ENCODE measurements at regions not wholly inside any gene's neighbourhood (a gene's known extent, or its start where the extent isn't known, plus 50 kb on each side); places are given as distances from the start of the nearest gene placed in this dataset.

DNA sequence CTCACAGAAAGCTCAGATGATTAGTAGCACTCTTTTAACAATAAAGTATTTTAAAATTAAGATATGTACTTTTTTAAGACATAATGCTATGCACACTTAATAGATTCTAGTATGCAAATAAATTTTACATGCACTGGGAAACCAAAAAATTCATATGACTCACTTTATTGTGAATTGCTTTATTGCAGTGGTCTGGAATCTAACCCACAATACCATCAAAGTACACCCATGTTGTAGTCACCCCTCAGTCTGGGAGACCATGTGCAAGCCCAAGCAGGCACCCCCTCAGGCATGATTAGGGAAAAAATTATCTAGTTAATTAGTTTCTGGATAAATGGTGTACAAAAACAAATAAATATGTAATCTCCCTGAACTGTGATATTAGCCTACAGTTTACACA is 649.0 kb upstream of the HS6ST1 start:
- no peak for DNase-seq

DNA sequence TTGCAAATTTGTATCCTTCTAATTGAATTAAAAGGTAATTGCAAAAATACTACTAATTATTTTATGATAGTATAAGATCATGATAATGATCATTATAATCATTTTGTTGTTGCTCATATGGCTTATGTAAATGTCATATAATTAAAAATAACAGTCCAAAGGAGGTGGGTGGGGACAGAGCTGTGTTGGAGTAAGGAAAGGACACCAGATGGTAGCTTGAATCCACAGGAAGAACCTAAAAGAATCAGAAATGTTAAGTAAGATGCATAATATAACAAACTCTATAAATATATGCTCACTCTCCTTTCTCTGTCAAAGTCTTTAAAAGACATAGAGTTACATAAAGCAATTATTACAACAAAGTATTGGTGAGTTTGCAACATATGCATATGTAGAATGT is 650.7 kb upstream of the HS6ST1 start:
- no peak for DNase-seq

DNA sequence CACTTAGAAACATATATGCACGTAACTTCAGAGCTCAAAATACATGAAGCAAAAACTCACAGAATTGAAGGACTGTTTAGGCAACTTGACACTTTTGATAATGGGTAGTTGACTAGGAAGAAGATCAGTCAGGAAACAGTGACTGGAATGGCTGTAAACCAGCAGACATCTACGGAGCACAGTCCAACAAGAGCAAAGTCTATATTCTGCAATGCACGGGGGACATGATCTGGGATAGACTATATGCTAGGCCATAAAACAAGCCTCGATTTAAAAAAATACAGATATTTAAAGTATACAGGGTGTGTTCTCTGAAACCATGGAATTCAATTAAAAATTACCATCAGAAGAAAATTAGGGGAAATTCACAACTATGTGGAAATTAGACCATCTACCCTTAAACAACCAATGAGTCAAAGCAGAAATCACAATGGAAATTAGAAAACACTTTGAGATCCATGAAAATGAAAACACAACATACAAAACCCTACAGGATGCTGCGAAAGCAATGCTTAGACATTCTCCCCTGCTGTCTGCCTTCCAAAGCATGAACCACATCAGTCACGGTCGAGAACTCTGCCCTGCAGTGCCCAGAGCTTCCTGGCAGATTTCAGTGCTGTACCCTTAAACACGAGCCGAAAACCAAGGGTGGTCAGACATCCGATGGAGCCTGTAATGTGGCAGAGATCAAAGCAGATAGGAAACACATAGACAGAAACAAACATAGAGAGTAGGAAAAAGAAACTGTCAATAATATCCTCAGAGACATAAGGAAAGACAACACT is 651.9 kb upstream of the HS6ST1 start:
- DNase-seq = no peak

DNA sequence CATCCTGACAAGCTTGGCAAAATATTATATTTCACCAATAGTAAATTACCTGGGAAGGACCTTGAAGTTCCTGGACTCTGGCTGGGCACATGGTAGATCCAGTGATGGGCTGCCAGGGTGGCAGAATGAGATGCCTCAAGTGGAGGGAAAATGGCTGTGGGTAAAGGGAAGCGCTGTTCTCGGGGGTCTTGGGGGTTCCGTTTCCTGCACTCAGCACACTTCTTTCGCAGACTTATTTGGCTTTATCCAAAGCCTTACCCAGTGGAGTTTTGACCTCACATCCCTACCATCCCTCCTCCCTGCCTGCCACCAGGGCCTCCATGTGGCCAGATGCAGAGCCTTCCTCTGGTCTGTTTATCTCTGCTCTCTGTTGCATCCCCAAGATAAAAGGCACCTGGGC is 654.9 kb upstream of the HS6ST1 start:
- no peak for DNase-seq

DNA sequence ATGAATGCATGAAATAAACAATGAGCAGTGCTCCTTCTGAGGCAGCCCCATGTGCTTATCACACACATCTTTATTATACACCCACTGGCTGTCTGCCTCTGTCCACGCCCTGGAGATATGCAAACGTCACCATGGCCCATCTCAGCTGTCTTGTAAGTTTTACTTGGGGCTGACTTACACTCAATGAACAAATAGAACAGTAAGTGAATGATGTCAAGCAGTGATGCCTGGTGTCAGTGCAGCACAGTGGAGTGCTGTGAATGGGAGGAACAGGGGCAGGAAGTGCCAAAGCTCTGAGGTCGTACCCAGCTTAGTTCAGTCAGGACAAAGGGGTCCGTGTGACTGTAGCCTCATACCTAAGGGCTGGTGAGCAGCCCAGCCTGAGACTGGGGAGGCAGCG is 659.5 kb upstream of the HS6ST1 start:
- no peak for DNase-seq

DNA sequence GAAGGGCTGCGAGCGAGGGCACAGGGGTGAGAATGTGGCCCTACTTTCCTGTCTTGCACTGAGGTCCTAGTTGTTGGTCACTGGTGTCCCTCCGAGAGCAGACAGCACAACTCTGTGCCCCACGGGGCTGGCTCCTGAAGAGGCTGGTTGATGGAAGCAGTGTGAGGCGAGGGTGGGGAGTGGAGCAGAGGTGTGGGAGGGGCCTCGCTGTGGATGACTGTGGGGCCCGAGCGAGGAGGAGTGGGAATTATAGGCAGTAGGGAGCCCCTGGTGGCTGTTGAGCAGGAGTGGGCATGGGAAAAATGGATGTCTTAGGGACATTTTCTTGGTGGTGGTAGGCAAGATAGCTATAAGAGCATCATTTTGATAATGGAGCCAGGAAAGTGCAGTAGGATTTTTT is 660.5 kb upstream of the HS6ST1 start:
- no peak for DNase-seq

DNA sequence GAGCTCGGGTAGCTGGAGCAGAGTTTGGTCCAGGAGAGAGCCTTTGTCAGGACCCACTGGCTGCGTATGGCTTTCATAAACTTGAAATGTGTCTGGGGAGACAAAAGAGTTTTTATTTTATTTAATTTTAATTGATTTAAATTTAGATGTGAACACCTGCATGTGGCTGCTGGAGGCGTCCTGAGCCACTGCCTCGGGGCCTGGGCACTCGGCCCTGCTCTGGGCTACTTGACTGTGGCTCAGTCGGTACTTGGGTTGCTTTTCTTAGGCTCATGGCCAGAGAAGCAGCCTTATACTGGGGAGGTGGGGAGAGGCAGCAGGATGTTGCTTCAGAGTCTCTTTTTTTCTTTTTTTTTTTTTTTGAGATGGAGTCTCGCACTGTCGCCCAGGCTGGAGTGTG is 661.8 kb upstream of the HS6ST1 start:
- no peak for DNase-seq

DNA sequence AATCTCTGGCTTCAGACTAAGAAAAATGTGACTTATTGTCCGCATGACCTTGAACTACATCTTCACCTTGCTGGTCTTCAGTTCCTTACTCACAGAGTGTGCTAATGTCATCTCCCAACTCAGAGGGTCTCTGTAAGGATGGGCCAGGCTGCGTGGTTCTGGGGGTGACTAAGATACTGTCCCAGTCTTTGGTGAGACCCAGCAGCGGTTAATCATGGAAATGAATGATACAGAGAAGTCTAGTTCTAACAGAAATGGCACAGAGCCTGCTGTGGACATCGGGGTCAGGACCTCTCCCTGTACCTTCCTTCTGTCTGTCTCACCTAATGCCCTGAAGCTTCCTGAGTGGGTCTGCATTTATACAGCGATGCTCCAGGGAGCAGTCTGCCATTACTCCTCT is 662.7 kb upstream of the HS6ST1 start:
- DNase-seq = no peak

DNA sequence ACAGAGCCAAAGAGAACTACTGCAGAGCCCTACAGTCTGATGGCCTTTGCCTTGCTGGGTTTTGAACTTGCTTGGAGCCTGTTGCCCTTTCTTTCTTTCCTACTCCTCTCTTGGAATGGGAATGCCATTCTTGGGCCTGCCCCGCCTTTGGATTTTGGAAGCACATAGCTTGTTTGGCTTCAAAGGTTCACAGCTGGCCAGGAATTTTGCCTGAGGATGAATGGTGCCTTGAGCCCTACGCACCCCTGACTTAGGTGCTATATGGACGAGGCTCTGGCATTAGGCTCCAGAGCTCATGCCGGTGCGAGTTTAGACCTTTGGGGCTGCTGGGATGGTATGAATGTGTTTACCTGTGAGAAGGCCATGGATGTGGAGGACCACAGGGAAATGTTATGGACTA is 663.3 kb upstream of the HS6ST1 start:
- DNase-seq = no peak

DNA sequence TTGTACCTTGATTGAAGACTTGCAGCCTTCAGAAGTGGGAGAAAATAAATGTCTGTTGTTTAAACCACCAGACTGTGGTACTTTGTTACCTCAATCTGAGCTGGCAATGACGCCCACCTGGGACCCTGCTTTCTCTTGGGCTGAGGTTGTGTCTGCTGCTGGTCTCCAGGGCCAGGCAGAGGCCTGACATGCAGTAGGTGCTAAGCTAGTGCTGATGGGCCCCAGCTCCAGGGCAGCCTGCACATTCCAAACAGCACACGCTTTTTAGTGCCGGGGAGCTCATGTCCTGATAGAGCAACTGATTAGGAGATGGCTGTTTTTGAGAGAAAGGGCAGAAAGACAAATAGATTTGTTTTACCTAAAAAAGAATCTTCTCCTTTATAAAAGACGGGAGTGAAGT is 664.0 kb upstream of the HS6ST1 start:
- DNase-seq = no peak

DNA sequence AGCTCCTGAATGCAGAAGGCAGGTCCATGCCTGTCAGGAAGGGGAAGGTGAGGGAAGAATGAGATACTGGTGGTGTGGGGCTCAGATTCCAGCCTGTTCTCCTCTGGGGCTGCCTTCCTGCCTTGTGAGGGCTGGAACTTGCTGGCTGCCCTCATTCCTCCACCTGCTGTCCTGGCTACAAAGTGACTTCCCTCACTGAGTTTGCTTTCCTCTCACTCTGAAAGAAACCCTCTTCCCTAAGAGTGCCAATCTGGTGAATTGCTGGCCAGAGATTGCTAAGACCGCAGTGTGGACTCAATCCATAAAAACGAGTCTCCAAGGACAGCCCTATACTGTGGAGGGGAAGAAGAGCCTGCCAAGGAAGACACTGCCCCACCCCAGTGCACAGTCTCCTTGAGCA is 664.4 kb upstream of the HS6ST1 start:
- no peak for DNase-seq

DNA sequence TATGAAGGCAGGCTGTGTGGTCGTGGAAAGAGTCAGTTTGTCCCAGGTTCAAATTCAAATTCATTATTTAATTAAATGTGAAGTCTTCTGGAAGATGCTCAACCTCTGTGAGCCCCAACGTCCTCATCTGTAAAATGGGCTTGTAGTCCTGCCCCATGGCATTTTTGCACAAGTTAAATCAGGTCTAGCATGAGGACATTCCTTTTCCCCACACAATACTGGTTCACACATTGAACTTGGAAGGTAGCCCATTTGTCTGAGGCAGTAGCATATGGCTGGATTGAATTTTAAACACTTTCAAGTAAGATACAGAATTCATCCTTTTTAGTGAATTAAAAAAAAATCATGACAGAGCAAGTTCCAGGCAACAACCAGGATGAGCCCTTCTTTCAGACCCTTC is 665.4 kb upstream of the HS6ST1 start:
- DNase-seq = no peak

DNA sequence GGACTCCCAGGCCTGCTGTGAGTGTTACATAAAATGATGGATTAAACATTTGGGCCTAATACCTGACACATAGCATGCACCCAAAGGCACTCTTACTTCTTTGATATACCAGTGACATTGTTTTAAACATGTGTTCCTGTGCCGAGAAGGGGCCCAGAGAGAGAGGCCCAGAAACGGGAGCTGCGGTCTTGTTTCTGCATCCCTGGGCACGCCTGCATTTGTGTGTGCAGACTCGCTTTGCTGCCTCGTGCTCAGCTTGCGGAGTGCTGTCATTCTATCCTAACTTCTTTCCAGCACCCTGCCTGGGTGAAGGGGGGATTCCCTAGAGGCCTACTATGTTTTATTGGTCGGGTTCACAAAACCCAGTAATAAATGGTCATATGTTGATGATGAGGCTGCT is 666.2 kb upstream of the HS6ST1 start:
- no peak for DNase-seq

DNA sequence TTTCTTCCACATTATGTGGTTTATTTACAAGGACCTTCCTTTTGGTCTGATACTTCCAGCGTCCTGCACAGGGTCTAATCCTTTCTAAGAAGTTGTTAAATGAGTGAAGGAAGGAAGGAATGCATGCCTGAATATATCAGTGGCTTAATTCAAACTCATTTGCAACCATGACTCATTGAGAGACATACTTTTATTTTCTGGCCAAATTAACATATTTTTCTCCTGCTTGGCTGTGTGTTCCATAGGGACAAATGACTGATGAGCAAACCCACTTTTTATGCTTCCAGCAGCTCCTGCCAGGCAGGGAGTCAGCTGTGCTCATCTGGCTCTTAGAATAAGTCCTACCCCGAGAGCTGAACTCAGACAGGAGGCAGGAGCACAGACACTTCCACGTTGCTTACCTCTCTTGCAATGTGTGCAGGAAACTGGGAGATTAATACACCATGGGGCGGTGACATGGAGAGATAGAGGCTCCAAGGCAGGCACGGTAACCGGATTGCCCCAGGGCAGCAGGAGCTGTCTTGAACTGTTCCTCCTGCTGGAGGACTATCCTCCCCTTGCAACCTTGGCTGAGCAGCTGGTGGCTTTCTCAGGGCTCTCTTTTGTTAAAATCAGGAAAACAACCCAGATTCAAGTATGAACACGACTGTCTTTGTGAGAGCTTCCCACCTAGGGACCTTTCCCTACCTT is 667.5 kb upstream of the HS6ST1 start:
- DNase-seq = no peak

DNA sequence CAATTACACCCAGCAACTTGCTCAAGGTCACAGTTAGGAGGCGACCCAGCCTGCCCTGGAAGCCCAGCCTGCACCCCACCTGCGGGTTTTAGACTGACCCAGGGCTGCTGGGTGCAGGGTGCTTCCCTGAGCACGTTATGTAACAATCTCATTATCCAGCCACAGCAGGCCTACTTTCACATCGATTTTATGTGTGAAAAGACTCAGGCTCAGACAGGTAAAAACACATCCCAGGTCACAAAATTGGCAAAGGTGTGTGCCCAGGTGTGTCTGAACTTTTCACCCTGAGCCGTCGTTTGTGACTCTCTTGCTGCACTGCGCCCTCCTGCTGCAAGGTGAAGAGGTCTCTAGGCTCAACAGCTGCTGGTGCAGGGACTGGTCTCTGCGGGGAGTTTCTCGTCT is 668.2 kb upstream of the HS6ST1 start:
- DNase-seq = no peak

DNA sequence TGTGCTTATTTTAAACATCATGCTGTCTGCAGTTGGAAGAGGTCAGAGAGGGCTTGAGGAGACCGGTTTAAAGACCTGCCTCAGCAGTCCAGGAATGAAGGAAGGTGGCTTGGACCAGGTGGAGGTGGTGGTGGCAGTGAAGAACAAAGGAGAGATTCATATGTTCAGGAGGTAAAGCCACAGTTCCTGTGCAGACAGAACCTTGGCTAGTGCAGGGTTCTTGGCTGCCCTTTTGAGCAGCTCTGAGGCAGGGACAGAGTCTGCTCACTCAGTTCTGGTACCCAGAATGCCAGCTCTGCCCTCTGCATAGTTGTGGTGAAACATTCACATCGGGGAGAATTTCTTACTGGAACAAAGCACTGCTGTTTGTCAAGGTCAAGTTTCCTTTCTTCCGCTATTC is 669.7 kb upstream of the HS6ST1 start:
- no peak for DNase-seq

DNA sequence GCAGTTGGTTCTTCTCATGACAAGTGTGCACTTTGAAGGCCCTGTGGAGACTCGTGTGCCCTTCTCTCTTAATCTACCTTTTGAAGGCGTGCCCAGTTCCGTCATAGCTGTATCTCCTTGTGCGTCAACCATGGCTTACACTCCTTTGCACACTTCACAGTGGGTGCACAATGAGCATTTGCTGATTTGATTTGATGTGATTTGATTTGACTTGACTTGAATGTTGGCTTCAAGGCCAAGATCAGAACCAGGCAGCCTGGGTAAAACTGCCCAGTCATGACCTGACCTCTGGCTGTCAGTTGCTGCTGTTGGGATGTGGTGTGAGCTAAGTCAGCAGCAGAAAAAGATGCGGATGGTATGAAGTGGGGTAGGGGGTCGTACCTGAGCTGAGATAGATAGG is 670.3 kb upstream of the HS6ST1 start:
- DNase-seq = no peak

DNA sequence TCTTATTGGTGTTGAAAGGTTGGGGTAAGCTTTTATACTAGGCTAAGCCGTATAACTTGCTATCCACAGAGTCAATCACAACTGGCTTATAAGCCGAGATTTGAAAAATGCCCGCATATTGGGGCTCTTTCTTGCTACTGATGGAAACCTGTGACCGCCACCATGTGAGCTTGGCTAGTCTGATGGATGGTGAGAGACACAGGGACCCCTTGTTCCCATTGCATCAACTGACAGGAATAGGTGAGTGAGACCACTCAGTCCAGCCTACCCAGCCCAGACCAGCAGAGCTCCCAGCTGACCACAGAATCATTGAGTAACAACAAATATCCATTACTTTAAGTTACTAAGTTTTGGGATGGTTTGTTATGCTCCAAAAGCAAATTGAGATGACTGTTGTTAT is 676.4 kb upstream of the HS6ST1 start:
- no peak for DNase-seq

DNA sequence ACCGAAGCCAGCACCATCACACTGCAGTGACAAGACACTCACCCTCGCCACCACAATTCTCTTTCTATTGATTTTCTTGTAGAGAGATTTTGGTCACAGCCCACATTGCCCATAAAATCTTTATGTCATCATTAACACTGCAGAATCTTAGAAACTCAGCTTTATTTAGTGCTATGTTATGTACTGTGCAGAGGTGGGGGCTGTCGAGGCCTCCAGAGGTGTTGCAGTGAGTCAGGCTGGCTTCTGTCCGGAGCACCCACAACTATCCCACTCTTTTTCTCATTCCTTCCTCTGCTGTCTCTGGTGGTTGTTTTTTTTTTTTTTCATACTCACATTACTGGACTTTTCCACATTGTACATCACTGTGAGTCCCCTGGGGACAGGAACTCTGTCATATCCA is 677.4 kb upstream of the HS6ST1 start:
- DNase-seq = no peak

DNA sequence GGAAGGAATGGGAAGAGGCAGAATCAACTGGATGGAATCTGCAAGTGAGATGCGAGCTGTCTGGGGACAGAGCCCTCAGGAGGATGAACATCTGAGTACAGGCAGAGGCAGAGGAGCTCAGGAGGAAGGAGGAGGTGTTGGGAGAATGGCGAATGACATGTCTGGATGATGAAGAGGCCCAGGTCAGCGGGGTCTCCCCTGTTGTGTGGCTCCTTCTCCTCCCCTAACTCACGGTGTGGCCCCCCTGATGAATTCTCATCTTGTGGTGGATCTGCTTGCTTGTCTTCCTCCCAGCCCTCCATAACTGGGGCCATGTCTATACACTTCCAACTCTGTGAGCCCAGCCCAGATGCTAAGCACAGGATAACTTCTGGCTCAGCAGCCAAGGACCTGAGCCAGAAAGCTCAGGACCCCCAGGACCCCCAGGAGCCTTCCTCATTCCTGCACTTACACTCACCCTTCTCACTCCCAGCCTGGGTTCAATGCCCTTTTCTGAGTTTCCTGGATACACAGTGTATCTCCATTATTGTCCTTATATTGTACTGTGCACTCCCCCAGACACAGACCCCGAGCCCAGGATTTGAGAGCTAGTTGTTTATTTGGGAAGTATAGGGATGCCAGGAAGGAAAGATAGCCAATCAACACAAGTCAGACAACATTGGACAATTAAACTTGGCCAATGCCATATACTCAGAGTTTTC is 678.6 kb upstream of the HS6ST1 start:
- no peak for DNase-seq

DNA sequence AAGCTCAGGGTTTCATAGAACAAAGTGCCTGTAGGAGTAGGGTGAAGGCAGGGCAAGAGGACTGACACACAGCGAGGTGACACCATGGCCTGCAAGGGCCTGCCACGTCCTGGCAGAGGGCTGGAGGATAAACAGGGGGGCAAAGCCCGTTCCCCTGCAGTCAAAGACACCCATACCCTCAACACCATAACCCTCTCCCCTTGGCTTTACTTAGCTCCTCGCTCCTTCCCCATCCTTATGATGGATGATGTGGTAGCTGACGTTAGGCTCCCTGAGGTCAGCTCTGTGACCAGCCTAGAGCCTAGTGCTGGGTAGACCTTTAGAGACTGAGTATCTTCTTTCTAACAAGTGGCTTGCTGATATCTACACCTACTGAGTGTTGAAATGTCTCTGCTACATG is 683.3 kb upstream of the HS6ST1 start:
- no peak for DNase-seq

DNA sequence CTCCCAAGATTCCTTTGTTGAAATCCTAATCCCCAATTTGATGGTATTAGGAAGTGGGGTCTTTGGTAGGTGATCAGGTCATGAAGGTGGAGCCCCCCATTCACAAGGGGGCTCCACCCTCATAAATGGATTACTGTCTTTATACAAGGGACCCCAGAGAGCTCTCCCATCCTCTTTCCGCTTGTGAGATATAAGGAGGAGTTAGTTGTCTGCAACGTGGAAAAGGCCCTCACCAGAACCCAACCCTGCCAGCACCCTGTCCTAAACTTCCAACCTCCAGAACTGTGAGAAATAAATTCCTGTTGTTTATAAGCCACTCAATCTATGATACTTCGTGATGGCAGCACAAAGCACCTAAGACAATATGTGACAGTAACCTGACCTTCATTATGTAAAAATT is 684.1 kb upstream of the HS6ST1 start:
- DNase-seq = no peak

DNA sequence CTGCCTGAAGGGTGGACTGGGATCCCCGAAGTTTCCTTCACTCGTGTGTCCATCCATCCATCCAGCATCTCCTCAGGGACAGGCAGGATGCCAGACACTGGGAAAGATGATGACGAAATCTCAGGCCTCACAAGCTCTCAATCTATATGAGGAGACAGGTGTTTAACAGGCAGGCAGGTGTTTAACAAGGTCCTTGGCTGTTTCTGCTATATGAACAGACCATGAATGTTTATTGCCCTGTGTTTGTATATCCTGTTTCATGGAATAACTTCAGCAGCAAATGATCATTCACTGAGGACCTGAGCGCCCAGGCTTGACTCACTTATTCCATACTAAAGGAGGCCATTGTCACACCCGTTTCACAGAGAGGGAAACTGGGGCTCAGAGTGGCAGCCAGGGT is 685.8 kb upstream of the HS6ST1 start:
- DNase-seq = no peak

DNA sequence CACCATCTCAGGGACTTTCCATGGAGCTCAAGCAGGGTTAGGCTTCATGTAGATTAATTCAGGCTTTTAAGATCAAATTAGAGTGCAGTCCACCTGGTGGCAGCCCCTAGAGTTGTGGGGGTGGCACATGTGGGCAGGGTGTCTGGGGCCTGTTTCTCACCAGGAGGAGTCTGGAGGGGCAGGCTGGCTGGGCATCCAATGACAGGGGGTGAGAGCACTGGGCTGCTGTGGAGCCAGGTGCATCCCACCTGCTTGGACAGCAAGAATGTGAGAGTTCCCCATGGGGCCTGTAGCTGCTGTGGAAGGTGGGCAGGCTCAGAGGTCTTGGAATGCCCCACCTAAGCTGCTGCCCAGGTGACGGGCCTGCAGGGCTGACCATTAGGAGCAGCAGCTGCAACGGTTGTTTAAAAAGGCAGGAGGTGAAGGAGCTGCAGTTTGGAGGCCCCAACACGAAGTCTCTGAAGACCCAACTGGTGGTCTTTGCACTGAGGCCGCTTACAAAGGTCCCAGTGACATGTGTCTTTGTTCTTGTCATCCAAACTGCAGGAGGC is 686.3 kb upstream of the HS6ST1 start:
- no peak for DNase-seq

All from CD4-positive, alpha-beta T cell treated with Interleukin-17A for 4 hours (primary cell).